ENCODE measurements at regions not wholly inside any gene's neighbourhood (a gene's known extent, or its start where the extent isn't known, plus 50 kb on each side); places are given as distances from the start of the nearest gene placed in this dataset.

- H3K9ac ChIP-seq (ENCODE audit: insufficient read length, low read depth): no peak overlapping the region
- no peaks in the 10 kb centered on the region for H3K4me1 ChIP-seq (ENCODE audit: insufficient read depth, insufficient read length)
- no peak overlapping the region for H3K4me3 ChIP-seq (ENCODE audit: insufficient read length, low read depth)
- TF ChIP-seq ZNF274 (IDR thresholded peaks at IDR 0.05; ENCODE audit: low read depth, low read length) (no peak), SUZ12 (IDR thresholded peaks at IDR 0.05; ENCODE audit: extremely low read depth, insufficient read depth, insufficient read length) (no peak), YY1 (IDR thresholded peaks at IDR 0.05; ENCODE audit: insufficient read depth, insufficient read length) (no peak)
- H3K9me3 ChIP-seq (ENCODE audit: insufficient read depth, low read length): no peaks in the 10 kb centered on the region; the same call in 1 of the 2 replicates
- no peaks in the 10 kb centered on the region for H3K36me3 ChIP-seq (ENCODE audit: insufficient read depth, insufficient read length, low read length)
- DNase-seq (ENCODE audit: low read depth, low spot score): no peak
- H3K27me3 ChIP-seq (ENCODE audit: insufficient read depth, insufficient read length): no peaks in the 10 kb centered on the region
Measured at GRCh38 chr2:6288791-6289190, 576.9 kb downstream of the CMPK2 start.

- no peak overlapping the region for H3K4me3 ChIP-seq (ENCODE audit: insufficient read length, low read depth)
- H3K27me3 ChIP-seq (ENCODE audit: insufficient read depth, insufficient read length): no peaks in the 10 kb centered on the region
- no peaks in the 10 kb centered on the region for H3K36me3 ChIP-seq (ENCODE audit: insufficient read depth, insufficient read length, low read length)
- no peaks in the 10 kb centered on the region for H3K4me1 ChIP-seq (ENCODE audit: insufficient read depth, insufficient read length)
- no peak for DNase-seq (ENCODE audit: low read depth, low spot score)
- no peaks in the 10 kb centered on the region; the same call in 1 of the 2 replicates for H3K9me3 ChIP-seq (ENCODE audit: insufficient read depth, low read length)
- TF ChIP-seq ZNF274 (IDR thresholded peaks at IDR 0.05; ENCODE audit: low read depth, low read length) (no peak), SUZ12 (IDR thresholded peaks at IDR 0.05; ENCODE audit: extremely low read depth, insufficient read depth, insufficient read length) (no peak), YY1 (IDR thresholded peaks at IDR 0.05; ENCODE audit: insufficient read depth, insufficient read length) (no peak)
- H3K9ac ChIP-seq (ENCODE audit: insufficient read length, low read depth): no peak overlapping the region
Measured at GRCh38 chr2:6290217-6291015, 575.3 kb downstream of the CMPK2 start.

GRCh38 chr2:6294791-6295190, 570.9 kb downstream of the CMPK2 start:
- TF ChIP-seq YY1 (IDR thresholded peaks at IDR 0.05; ENCODE audit: insufficient read depth, insufficient read length): no peak
- TF ChIP-seq ZNF274 (IDR thresholded peaks at IDR 0.05; ENCODE audit: low read depth, low read length): no peak
- TF ChIP-seq SUZ12 (IDR thresholded peaks at IDR 0.05; ENCODE audit: extremely low read depth, insufficient read depth, insufficient read length): no peak
- Histone ChIP-seq H3K4me1 (ENCODE audit: insufficient read depth, insufficient read length) (no peaks in the 10 kb centered on the region), H3K9me3 (ENCODE audit: insufficient read depth, low read length) (no peaks in the 10 kb centered on the region; the same call in 1 of the 2 replicates), H3K9ac (ENCODE audit: insufficient read length, low read depth) (no peak overlapping the region), H3K27me3 (ENCODE audit: insufficient read depth, insufficient read length) (no peaks in the 10 kb centered on the region), H3K36me3 (ENCODE audit: insufficient read depth, insufficient read length, low read length) (no peaks in the 10 kb centered on the region), H3K4me3 (ENCODE audit: insufficient read length, low read depth) (no peak overlapping the region)
- DNase-seq (ENCODE audit: low read depth, low spot score): no peak

- H3K36me3 ChIP-seq (ENCODE audit: insufficient read depth, insufficient read length, low read length): no peaks in the 10 kb centered on the region
- no peaks in the 10 kb centered on the region for H3K9me3 ChIP-seq (ENCODE audit: insufficient read depth, low read length)
- H3K9ac ChIP-seq (ENCODE audit: insufficient read length, low read depth): no peak overlapping the region
- no peak for TF ChIP-seq YY1 (IDR thresholded peaks at IDR 0.05; ENCODE audit: insufficient read depth, insufficient read length)
- TF ChIP-seq ZNF274 (IDR thresholded peaks at IDR 0.05; ENCODE audit: low read depth, low read length): no peak
- no peak for TF ChIP-seq SUZ12 (IDR thresholded peaks at IDR 0.05; ENCODE audit: extremely low read depth, insufficient read depth, insufficient read length)
- H3K4me1 ChIP-seq (ENCODE audit: insufficient read depth, insufficient read length): no peaks in the 10 kb centered on the region
- H3K4me3 ChIP-seq (ENCODE audit: insufficient read length, low read depth): no peak overlapping the region
- H3K27me3 ChIP-seq (ENCODE audit: insufficient read depth, insufficient read length): no peaks in the 10 kb centered on the region
- DNase-seq (ENCODE audit: low read depth, low spot score): no peak
Measured at GRCh38 chr2:6297238-6297637, 568.5 kb downstream of the CMPK2 start.

GRCh38 chr2:6301426-6301825, 564.3 kb downstream of the CMPK2 start:
- DNase-seq (ENCODE audit: low read depth, low spot score): no peak

GRCh38 chr2:6308986-6309385, 556.7 kb downstream of the CMPK2 start:
- Histone ChIP-seq H3K36me3 (ENCODE audit: insufficient read depth, insufficient read length, low read length) (no peaks in the 10 kb centered on the region), H3K9ac (ENCODE audit: insufficient read length, low read depth) (no peak overlapping the region)

More at GRCh38 chr2:6301426-6301825, 564.3 kb downstream of the CMPK2 start:
- Histone ChIP-seq H3K27me3 (ENCODE audit: insufficient read depth, insufficient read length) (no peaks in the 10 kb centered on the region), H3K9me3 (ENCODE audit: insufficient read depth, low read length) (no peaks in the 10 kb centered on the region), H3K36me3 (ENCODE audit: insufficient read depth, insufficient read length, low read length) (no peaks in the 10 kb centered on the region), H3K9ac (ENCODE audit: insufficient read length, low read depth) (no peak overlapping the region), H3K4me3 (ENCODE audit: insufficient read length, low read depth) (no peak overlapping the region), H3K4me1 (ENCODE audit: insufficient read depth, insufficient read length) (no peaks in the 10 kb centered on the region)
- TF ChIP-seq YY1 (IDR thresholded peaks at IDR 0.05; ENCODE audit: insufficient read depth, insufficient read length) (no peak), SUZ12 (IDR thresholded peaks at IDR 0.05; ENCODE audit: extremely low read depth, insufficient read depth, insufficient read length) (no peak), ZNF274 (IDR thresholded peaks at IDR 0.05; ENCODE audit: low read depth, low read length) (no peak)

GRCh38 chr2:6309415-6310255, 556.1 kb downstream of the CMPK2 start:
- Histone ChIP-seq H3K36me3 (ENCODE audit: insufficient read depth, insufficient read length, low read length) (no peaks in the 10 kb centered on the region), H3K4me1 (ENCODE audit: insufficient read depth, insufficient read length) (no peaks in the 10 kb centered on the region), H3K4me3 (ENCODE audit: insufficient read length, low read depth) (no peak overlapping the region), H3K9me3 (ENCODE audit: insufficient read depth, low read length) (no peaks in the 10 kb centered on the region), H3K27me3 (ENCODE audit: insufficient read depth, insufficient read length) (no peaks in the 10 kb centered on the region), H3K9ac (ENCODE audit: insufficient read length, low read depth) (no peak overlapping the region)
- no peak for TF ChIP-seq YY1 (IDR thresholded peaks at IDR 0.05; ENCODE audit: insufficient read depth, insufficient read length)
- TF ChIP-seq SUZ12 (IDR thresholded peaks at IDR 0.05; ENCODE audit: extremely low read depth, insufficient read depth, insufficient read length): no peak
- TF ChIP-seq ZNF274 (IDR thresholded peaks at IDR 0.05; ENCODE audit: low read depth, low read length): no peak
- DNase-seq (ENCODE audit: low read depth, low spot score): no peak

More at GRCh38 chr2:6308986-6309385, 556.7 kb downstream of the CMPK2 start:
- Histone ChIP-seq H3K27me3 (ENCODE audit: insufficient read depth, insufficient read length) (no peaks in the 10 kb centered on the region), H3K9me3 (ENCODE audit: insufficient read depth, low read length) (no peaks in the 10 kb centered on the region), H3K4me3 (ENCODE audit: insufficient read length, low read depth) (no peak overlapping the region), H3K4me1 (ENCODE audit: insufficient read depth, insufficient read length) (no peaks in the 10 kb centered on the region)
- TF ChIP-seq YY1 (IDR thresholded peaks at IDR 0.05; ENCODE audit: insufficient read depth, insufficient read length): no peak
- DNase-seq (ENCODE audit: low read depth, low spot score): no peak

Data from NT2/D1 (cell line).